SKM-1 treated with dmso at 0.1 percent for 144 hours (cell line): ENCODE measurements at regions not wholly inside any gene's neighbourhood (a gene's known extent, or its start where the extent isn't known, plus 50 kb on each side); places are given as distances from the start of the nearest gene placed in this dataset.

Source experiments
- DNase-seq: peaks from one replicate; lab custom pipeline; 2025; ENCODE audit not compliant: unreplicated experiment; lab: John Stamatoyannopoulos, UW

DNA sequence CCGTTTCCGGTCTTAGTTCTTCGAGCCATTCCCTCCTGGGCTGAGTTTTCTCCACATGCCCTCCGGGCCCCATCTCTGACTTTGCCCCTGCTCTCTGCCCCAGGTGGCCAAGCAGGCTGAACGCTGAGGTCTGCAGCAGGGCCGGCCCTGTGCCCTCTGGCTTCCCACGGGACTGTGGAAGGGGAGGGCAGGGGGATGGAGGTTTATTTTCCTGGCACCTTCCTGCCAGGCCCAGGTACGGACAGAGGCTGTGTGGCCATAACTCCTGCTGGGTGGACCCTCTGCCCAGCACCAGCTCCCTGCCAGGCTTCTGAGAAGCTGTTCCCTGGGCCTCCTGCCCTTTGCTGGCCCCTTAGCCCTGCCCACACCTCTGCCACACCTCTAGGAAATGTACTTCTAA lies 164.0 kb downstream of the TFCP2L1 start:
- DNase-seq: no peak

DNA sequence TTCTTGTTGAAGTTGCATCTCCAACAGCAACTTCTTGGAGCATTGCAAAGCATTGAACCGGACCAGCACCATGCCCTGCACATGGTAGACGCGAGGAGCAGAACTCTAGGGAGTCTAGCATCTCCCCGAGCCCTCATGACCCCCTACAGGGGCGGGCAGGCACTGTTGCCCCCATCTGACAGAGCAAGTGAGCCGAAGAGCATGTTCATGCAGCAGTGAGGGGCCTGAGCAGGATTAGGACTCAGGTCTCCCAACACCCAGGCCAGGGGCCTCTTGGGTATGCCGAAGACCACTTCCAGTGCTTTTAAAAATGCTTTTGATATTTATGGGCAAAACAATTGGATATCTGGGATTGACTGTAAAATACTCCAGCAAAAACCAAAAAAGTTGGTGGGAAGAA lies 163.3 kb downstream of the TFCP2L1 start:
- no peak for DNase-seq

DNA sequence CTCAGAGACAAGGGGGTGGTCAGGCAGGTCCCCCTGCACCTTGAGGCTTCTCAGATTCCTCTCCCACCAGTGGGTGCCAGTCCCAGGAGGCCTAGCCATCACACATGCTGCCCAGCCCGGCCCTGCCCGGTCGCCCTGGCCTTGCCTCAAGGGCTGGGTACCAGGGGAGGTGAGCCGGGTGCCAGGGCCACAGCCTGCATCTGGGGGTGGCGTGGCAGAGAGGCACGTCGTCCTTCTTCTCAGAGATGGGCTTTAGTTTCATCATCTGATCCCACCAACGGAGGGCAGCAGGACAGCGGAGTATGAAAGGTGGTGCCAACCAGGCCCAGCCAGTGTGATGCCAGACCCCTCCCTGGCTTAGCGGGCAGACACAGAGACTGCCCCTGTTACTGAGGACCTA lies 161.7 kb downstream of the TFCP2L1 start:
- no peak for DNase-seq

DNA sequence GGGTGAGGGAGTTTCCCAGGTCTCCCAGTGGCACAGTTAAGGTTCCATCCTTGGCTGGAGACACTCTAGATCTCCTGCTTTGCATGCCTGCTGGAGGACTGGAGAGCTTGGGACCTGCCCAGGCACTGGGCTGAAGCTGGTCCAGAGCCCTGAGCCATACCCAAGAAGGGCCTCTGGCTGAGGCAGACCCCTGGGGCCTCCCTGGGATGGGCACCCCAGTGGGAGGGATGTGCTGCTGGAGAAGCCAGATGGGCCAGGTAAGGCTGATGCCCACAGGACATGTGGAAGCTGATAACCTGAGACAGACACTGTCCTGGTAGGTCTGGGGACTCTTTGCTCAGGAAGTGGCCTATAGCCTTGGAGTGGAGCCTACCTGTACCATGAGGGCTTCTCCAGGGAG lies 160.7 kb downstream of the TFCP2L1 start:
- DNase-seq: no peak

DNA sequence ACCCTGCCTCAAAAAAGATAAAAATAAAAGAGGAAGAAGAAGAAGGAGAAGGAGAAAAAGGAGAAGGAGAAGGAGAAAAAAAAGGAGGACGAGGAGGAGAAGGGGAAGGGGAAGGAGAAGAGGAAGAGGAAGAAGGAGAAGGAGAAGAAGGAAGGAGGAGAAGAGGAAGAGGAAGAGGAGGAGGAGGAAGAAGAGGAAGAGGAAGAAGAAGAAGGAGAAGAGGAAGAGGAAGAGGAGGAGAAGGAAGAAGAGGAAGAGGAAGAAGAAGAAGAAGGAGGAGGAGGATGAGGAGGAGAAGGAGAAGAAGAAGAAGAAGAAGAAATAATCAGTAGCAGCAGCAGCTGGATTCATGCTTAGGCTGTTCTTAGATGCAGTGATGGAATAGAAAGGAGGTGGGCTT lies 159.7 kb downstream of the TFCP2L1 start:
- no peak for DNase-seq

DNA sequence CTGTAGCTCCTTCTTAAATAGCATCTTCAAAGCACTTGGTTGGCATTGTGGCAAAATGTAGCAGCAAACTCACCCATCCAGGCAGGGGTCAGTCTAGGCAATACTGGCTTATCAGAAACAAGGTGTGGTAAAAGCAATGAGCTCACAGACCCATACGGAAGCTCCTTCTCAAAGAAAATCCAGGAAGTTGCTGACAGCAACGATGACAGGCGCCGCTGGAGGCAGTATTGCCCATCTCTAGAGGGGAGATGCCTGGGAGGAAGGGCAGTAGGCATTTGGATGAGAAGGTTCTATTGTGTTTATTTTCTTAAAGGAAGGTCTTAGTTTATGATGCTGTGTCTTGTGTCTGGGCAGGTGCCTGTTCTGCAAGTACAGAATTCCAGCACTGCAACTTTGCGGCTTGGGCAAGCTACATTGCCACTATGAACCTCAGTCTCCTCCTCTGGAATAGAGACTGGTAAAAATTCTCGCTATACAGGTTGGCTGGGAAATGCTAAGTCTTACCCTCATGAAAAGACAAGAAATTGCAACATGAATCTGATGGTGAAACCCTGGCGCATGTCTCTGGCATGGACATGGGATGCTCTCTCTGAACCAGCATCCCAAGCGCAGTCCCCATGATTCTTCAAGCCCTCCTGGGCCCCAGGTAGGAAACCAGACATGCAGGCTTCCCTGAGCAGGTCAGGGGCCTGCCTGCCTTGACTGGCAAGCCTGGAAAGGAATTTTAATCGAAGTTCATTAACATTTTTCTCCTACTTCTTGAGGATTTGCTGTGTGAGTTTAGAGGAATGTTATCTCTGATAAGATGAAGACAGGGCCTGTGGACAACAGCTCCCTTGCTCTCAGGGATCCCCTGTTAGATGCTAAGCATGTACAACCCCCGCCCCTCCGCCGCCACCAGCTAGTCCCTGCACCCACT lies 156.0 kb downstream of the TFCP2L1 start:
- peak; percentile 30 for DNase-seq

DNA sequence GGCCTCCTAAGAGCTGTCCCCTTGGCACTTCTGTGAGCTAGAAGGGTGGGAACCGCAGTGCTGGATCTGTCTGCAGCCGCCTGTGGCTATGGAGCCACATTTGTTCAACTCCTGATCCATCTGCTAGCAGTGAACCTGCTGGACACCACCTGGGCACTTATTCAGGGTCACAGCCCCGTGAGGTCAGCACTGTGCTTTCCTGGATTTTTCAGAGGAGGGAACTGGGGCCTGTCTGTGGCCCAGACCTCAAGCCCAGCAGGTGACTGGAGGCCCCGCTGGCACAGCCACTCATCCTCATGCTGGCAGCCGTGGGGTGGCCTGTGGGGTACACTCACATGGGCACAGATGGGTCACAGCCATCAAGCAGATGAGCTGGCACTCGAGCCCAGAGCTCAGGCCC lies 155.3 kb downstream of the TFCP2L1 start:
- DNase-seq: no peak

DNA sequence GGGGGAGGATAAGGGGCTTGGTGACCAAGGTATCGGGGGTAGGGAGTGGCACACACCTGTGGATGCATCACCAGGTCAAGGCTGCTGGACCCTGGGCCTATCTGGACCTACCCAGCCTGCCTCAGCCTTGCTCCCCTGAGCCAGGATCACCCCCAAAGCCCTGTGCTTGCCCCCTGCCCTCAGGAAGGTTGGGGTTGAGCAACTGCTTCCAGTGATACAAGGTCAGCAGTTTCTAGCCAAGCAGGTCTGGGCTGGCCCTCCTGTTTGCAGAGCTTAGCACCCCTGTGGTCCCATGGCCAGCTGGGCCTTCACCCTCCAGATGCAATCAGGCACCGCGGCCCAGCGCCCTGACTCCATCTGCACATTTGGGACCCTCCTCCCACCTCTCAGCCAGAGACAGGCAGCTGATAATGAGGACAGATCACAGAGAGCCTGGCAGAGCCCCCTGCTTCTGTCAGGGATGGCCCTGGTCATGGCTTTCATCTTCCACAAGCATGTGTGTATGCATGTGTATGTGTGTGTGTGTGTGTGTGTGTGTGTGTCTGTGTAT lies 154.6 kb downstream of the TFCP2L1 start:
- no peak for DNase-seq

DNA sequence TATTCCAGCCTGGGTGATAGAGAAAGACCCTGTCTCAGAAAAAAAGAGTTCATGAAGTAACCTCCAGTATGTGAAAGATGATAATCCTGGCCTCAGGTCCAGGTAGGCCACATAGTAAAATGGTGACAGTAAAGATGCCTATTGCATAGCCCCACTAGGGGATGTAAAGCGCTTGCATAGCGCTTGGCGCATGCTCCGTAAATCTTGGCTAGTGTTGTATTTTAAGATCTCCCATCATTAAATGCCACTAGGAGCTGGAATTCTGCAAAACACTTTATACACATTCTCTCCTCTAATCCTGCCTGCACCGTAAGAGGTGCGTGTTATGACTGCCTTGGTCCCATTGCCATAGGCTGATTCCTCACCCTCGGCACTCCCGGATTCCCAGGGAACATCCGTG lies 153.6 kb downstream of the TFCP2L1 start:
- DNase-seq: no peak

DNA sequence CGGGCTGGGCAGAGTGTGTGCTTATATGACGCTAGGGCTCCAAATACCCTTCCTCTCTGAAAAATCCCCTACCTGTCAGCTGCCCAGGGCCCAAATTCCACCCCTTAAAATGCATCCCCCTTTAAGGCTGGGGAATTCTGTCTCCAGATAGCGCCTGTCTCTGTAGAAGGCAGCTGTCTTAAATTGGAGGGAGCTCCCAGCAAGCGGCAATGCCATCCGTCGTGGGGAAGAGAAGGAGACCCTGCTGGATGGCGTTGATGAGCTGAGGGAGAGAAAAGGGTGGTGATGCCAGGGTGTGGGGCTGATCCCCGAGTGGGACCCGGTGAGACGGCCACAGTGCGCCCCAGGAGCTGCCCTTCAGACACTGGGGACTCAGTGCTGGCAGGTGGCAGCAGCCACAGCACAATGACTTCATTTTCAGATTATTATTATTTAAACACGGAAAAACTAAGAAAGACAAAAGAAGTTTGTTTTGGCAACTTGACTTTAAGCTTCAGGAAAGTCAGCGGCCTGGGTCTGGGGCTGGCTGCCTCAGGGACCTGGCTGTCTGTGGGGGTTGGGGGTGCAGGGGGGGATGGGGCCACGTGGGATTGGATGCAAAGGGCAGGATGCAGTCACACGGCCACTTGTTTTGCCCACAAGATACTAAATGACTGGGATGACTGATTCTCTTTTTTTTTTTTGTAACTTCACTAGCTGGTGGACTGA lies 152.8 kb downstream of the TFCP2L1 start:
- no peak for DNase-seq

DNA sequence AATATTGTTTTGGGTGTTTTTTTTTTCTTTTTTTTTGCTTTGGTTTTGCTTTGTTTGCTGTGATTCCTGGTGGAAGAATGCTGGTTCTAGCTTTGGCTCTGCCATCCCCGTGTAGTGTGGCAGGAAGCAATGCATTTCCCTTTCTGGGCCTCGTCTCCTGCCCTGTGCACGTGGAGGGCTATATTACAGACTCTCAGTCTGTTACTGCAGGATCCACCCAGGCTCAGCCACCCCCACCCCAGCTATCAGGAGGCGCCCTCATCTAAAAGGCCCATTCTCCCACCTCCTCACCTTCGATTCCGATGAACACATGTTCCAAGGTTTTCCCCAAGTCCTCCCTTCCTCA lies 152.3 kb downstream of the TFCP2L1 start:
- DNase-seq: no peak

DNA sequence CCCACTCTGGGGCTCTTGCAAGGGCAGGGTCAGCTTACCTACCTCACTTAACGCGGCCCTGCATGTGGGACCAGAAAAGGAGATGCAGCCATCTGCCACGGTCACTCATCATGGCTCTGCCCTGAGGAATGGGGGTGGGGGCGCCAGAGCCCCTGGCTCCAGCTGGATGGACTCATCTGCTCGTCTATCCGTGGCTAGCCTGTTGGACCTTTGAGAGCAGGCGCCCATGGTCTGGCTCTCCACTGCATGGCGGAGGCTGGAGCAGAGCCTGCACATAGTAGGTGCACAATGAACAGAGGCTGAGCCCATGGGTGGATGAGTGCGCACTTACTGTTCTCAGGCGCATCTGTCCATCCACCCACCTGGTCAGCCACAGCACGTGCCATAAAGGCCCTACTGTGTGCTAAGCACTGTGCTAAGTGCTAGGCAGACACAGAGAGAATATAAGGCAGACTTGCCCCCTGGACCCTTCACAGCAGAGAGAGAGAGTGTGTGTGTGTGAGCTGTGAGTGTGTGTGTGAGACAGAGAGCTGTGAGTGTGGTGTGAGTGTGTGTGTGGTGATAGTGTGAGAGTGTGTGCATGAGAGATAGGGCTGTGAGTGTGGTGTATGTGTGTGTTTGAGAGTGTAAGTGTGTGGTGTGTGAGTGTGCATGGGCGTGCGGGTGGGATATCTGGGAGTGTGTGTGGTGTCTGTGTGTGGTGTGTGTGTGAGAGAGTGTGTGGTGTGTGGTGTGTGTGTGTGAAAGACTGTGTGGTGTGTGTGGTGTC lies 151.3 kb downstream of the TFCP2L1 start:
- no peak for DNase-seq

DNA sequence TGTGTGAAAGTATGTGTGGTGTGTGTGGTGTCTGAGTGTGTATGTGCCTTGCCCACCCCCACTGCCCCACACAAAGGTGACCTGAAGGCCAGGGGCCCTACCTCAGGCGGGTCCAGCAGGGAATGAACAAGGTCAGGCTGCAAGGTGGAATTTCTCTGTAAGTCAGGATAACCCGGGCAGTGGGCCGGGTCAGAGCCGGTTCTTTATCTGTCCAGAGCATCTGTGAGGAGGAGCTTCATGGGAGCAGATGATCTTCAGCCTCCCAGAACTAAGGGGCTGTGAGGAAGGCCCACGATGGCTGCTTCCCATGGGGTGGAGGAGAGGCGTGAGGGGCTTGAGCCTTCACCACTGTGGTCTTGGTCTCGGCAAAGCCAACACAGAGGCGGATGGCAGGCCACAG lies 150.3 kb downstream of the TFCP2L1 start:
- DNase-seq: no peak

DNA sequence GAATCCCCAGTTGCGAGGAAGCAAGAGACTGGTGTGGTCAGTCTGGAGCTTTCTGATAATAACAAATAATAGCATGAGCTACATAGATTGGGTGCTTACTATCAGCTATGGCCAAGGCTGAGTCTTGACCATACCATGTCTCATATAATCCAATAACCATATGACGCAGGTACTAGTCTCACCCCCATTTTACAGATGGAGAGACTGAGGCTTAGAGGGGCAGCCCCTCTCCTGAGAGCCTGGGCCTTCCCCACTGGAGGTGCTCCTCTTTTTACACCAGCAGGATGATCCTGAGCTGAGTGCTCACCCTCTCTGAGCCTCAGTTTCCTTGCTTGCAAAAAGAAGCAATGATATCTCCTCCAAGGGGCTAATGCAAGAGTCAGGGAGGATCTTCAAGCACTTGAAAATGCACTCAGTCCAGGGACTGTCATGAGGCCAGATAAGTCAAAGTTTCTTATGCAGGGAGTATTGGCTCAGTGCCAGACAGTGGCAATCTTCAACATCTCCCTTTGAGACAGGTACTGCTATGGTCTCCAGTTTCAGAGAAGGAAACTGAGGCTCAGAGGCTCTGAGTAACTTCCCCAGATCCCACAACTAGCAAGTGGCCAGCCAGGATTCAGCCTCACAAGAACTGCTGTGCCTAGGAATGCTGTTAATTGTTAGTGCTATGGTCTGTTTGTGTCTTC lies 149.7 kb downstream of the TFCP2L1 start:
- no peak for DNase-seq

DNA sequence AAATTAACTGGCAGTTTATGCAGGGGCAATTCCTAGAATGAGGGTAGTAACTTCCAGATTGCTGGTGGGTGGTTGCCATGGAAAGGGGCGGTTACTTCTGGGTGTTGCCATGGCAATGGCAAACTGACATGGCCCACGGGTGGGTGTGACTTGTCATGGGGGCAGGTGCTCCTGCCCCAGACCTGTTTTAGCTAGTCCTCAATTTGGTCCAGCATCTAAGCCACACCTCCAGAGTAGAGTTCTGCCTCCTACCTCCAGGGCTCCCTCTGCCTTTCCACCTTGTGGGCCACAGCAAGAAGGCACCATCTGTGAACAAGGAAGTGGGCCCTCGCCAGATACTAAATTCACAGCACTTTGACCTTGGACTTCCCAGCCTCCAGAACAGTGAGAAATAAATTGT lies 148.7 kb downstream of the TFCP2L1 start:
- no peak for DNase-seq

DNA sequence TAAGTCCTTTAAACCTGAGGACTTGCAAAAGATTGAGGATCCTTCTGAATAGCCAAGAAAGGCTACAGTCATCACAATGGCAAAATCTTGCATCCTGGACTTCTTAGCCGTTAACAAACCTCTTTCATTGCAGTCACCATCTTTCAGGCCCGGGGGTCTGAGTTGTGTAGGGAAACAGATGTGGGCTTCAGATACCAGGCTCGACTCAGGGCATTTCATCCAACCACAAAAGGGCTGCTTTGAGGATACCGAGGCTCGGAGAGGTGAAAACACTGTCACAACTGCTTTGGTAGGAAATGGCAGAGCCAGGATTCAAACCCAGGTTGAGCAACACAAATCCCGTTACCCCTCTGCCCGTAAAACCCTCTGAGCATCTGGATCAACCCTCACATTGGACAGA lies 147.4 kb downstream of the TFCP2L1 start:
- DNase-seq: no peak

DNA sequence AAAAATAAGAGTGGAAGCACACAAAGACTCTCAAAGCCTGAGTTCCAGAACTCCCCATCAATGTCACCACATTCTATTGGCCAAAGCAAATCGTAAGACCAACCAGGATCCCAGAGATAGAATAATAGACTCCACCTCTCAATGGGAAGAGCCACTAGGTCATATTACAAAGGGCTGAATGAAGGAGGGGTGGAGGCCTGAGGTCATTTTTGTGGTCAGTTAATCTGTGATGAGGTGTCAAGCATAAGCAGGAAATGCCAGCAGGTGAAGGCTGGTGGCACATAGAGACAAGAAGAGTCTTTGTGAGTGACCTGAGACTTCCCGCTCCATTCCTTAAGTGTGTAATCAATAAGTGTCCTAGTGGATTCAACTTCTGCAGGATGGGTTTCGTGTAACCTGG lies 144.3 kb downstream of the TFCP2L1 start:
- no peak for DNase-seq

DNA sequence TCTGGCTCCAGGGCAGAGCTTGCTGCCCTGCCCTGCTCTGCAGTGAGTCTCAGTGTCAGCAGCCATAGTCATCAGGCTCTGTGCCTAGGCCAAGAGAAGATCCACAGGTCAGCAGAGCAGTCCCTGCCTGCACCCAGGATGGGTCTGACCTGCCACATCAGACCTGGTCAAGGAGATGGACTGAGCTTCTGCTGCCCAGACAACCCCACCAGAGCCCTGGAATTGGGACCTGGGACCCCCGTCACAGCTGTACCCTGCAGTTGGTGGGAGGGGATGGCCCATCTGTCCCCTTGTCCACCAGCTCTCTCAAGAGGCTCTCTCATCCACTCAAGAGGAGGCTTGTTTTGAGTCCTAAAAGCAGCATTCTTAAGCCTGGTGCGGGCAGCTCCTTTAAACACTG lies 142.6 kb downstream of the TFCP2L1 start:
- no peak for DNase-seq

DNA sequence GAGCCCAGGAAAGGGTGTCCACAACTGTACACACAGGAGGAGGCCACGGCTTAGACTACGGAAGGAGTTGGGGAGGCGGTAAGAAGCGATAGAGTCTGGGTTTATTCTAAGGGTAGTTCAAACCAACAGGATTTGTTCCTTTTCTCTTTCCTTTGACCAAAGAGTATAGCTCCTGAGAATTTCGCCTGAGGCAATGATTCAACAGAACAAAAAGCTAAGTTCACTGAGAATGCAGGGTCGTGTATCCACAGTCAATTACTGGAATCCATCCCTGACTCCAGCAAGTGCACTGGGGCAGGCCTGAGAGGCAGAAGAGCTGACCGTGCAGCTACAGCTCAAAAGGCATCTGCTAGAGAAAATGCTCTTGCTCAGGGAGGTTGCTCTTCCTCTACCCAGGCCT lies 140.9 kb downstream of the TFCP2L1 start:
- DNase-seq: no peak

DNA sequence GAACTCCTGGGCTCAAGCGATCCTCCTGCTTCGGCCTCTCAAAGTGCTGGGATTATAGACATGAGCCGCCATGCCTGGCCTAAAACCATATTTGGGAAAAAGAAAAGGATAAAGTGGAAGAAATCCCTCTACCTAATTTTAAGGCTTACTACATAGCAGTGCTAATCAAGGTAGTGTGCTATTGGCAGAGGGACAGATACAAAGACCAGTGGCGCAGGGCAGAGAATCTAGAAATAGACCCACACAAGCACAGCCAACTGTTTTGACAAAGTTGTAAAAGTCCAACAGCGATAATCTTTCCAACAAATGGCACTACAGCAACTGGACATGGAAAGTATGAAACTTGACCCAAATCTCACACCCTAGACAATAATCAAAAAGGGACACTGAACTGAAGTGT lies 138.4 kb downstream of the TFCP2L1 start:
- DNase-seq: no peak

DNA sequence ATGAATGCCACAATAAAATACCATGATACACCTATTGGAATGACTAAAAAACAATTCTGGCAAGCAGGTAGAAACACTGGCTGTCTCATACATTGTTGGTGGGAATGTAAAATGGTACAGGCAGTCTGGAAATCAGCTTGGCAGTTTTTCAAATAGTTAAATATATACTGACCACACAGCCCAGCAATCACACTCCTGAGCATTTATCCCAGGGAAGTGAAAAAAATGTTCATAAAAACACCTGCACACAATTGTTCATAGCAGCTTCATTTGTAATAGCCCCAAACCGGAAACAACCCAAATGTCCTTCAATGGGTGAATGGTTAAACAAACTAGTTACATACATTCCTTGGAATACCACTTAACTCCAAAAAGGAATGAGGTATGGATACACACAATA lies 137.2 kb downstream of the TFCP2L1 start:
- DNase-seq: no peak
